NCI-H1048 (cell line): ENCODE measurements at regions not wholly inside any gene's neighbourhood (a gene's known extent, or its start where the extent isn't known, plus 50 kb on each side); places are given as distances from the start of the nearest gene placed in this dataset.

Experiments used
- DNase-seq: peaks from one replicate; lab custom pipeline; 2025; lab: John Stamatoyannopoulos, UW

- DNase-seq: no peak
These were observed 241.0 kb downstream of the RHOU start for GRCh38 chr1:228976316-228976715.

- no peak for DNase-seq
These were observed 242.0 kb downstream of the RHOU start for GRCh38 chr1:228977307-228977706.

- no peak for DNase-seq
These were observed 242.5 kb downstream of the RHOU start for GRCh38 chr1:228977741-228978140.

GRCh38 chr1:228978484-228979324 lies 243.4 kb downstream of the RHOU start:
- no peak for DNase-seq

GRCh38 chr1:228979325-228979699 lies 244.0 kb downstream of the RHOU start:
- no peak for DNase-seq

GRCh38 chr1:228979774-228980173 lies 244.5 kb downstream of the RHOU start:
- no peak for DNase-seq

GRCh38 chr1:228980232-228980937 lies 245.1 kb downstream of the RHOU start:
- no peak for DNase-seq

- no peak for DNase-seq
These were observed 247.4 kb downstream of the RHOU start for GRCh38 chr1:228982637-228983036.

GRCh38 chr1:228983231-228983660 lies 248.0 kb downstream of the RHOU start:
- DNase-seq: no peak

GRCh38 chr1:228983661-228984060 lies 248.4 kb downstream of the RHOU start:
- DNase-seq: no peak

GRCh38 chr1:228984107-228984506 lies 248.8 kb downstream of the RHOU start:
- no peak for DNase-seq

GRCh38 chr1:228984646-228985631 lies 249.7 kb downstream of the RHOU start:
- no peak for DNase-seq

- no peak for DNase-seq
These were observed 250.4 kb downstream of the RHOU start for GRCh38 chr1:228985661-228986060.

- no peak for DNase-seq
These were observed 251.0 kb downstream of the RHOU start for GRCh38 chr1:228986093-228986904.

GRCh38 chr1:228987286-228987685 lies 252.0 kb downstream of the RHOU start:
- DNase-seq: no peak

GRCh38 chr1:228987736-228988506 lies 252.6 kb downstream of the RHOU start:
- no peak for DNase-seq

- no peak for DNase-seq
These were observed 253.4 kb downstream of the RHOU start for GRCh38 chr1:228988664-228989063.

GRCh38 chr1:228989176-228989575 lies 253.9 kb downstream of the RHOU start:
- DNase-seq: no peak

- no peak for DNase-seq
These were observed 254.4 kb downstream of the RHOU start for GRCh38 chr1:228989676-228989991.

- DNase-seq: no peak
These were observed 254.9 kb downstream of the RHOU start for GRCh38 chr1:228989992-228990827.
